HG03159 (cell line): ENCODE measurements at regions not wholly inside any gene's neighbourhood (a gene's known extent, or its start where the extent isn't known, plus 50 kb on each side); places are given as distances from the start of the nearest gene placed in this dataset.

Source experiments
- ATAC-seq: cut with Tn5 transposase; IDR thresholded peaks from one replicate; pipeline ENCODE4 v1.9.1; 2021; ENCODE audit warnings: mild to moderate bottlenecking, moderate library complexity; ENCODE audit not compliant: unreplicated experiment

DNA sequence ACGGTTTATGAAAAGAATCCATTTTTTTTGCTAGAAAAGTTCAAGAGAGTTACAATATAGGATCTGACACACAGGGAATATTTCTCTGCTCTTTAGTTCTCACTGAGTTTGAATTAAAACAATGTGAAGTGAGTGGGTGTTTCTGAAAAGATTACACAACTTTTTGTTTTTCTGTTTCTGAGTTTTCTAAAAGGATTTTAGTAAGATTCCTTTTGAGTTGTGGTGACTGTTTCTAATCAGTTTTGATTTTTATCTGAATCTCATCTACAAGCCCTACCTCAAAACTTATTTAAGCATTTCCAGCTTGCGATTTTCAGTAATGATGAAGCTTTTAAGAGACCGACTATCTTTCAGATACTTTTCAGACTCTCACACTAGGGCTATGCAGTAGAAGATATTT is 141.7 kb downstream of the GPAT3 start:
- no peak for ATAC-seq

DNA sequence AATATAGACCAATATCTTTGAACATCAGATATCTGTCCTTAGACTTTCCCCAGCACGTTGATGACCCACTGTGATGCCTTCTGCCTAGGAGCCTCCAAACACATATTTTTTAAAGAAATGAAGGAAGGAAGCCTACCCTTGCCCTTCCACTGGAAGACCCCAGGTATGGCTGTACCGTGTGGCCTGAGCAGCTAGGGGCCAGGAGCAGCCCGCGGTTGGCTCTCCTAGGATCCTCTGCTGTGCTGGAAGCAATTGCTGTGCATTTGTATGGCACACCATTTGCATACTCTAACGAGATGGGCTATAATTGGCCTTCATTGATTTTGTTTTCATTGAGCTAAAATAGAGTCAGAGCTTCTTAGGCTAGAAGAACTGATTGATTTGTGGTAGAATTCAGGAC is 128.8 kb downstream of the GPAT3 start:
- ATAC-seq, result no peak

DNA sequence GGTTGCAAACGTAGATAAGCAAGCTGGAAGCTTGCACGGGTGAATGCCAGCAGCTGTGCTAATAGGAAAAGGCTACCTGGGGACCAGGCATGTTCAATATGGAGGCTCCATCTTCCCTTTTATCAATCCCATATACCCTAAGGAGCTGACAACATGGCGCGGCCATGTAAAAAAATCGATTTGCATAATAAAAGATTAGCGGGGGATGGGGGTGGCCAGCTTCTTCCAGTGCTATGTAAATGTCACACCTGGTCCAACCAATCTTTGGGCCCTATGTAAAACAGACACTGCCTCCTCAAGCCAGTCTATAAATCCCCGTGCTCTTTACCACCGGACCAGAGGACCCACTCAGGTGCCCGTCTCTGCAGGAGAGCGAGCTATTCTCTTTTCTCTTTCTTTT is 128.2 kb downstream of the GPAT3 start:
- ATAC-seq, result no peak

GRCh38 chr4:83662204-83662603 is 126.3 kb downstream of the GPAT3 start:
- ATAC-seq, result no peak

- ATAC-seq, result no peak
Observed at GRCh38 chr4:83661359-83661758, 125.5 kb downstream of the GPAT3 start.

DNA sequence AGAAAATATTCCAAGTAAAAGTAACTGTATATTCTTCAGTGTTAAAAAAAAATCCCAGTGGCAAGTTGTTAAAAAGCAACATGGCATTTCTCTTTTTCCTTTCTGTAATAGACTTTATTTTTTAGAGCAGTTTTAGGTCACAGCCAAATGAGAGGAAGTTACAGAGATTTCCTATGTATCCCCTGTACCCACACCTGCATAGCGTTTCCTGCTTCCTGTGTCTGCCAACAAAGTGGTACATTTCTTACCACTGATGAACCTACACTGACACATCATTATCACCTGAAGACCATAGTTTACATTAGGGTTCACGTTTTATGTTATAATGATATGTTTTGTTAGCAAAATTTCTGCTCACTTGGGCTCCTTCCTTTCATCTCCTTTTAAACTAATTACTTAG is 124.7 kb downstream of the GPAT3 start:
- no peak for ATAC-seq

- no peak for ATAC-seq
Observed at GRCh38 chr4:83658806-83659205, 122.9 kb downstream of the GPAT3 start.

DNA sequence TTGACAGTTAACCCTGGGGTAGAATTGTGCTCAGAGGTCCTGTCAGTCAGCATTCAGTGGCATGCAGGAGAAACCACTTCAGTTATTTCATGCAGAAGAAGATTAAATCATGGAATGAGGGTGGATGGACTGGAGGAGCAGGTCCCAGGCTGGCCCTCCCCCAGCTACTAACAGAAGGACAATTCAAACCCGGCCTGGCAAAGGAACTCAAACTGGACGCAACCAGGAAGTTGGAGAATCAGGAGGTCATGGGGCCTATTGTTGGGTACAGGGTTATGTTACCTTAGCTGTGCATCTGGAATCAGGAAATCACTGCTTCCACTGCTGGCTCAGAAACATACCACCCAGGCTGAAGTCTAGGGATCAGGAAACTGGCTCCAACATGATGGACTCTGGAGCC is 121.4 kb downstream of the GPAT3 start:
- no peak for ATAC-seq
